ENCODE measurements at regions not wholly inside any gene's neighbourhood (a gene's known extent, or its start where the extent isn't known, plus 50 kb on each side); places are given as distances from the start of the nearest gene placed in this dataset.

DNA sequence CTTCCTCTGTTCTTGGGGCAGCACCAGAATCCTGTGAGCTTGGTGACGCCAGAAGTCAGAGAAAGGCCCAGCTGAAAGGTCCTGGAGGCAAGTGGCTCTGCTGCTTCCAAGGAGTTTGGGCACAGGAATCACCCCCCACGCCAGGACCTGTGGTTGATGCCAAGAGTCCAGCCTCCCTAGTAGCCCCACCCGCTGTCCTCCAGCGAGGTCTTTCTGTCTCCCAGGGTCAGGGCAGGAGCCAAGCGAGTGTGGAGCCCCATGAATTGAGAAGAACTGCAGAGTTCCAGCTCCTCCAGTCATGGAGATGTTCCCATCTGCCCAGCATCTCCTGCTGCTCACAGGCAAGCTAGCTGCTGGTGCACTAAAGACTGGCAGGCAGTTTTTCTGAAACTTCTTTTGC, 631.7 kb upstream of the MGMT start:
- DNase-seq (ENCODE audit: low read depth) = no peak
- TF ChIP-seq, protein P1, sequence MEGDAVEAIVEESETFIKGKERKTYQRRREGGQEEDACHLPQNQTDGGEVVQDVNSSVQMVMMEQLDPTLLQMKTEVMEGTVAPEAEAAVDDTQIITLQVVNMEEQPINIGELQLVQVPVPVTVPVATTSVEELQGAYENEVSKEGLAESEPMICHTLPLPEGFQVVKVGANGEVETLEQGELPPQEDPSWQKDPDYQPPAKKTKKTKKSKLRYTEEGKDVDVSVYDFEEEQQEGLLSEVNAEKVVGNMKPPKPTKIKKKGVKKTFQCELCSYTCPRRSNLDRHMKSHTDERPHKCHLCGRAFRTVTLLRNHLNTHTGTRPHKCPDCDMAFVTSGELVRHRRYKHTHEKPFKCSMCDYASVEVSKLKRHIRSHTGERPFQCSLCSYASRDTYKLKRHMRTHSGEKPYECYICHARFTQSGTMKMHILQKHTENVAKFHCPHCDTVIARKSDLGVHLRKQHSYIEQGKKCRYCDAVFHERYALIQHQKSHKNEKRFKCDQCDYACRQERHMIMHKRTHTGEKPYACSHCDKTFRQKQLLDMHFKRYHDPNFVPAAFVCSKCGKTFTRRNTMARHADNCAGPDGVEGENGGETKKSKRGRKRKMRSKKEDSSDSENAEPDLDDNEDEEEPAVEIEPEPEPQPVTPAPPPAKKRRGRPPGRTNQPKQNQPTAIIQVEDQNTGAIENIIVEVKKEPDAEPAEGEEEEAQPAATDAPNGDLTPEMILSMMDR (IDR thresholded peaks at IDR 0.05; ENCODE audit: low read length, missing control alignments) = no peak
- no peak overlapping the region for H3K4me3 ChIP-seq (replicated peaks; ENCODE audit: low read depth, low read length)

GRCh38 chr10:128837478-128837877, 629.6 kb upstream of the MGMT start:
- no peak overlapping the region for H3K4me3 ChIP-seq (replicated peaks; ENCODE audit: low read depth, low read length)
- no peak for DNase-seq (ENCODE audit: low read depth)
- TF ChIP-seq, protein P1 (IDR thresholded peaks at IDR 0.05; ENCODE audit: low read length, missing control alignments) = no peak

DNA sequence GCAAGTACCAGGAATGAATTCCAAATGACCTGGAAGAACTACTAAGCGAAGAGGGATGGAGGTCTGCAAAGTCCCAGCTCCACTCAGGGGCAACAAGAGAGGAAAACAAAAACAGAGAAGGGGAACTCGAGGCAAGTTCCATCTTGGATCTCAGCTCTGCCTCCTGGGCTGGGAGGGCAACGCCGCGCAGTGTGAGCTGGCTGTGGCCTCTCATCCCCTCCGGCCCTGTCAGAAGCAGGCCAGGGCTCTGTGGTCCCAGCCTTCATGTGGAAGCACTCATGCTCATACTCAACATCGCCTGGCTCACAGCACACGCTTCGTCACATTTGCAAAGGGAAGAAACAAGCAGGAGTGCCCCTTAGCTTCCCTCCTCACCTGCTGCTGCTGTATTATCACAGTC, 627.9 kb upstream of the MGMT start:
- no peak for DNase-seq (ENCODE audit: low read depth)
- TF ChIP-seq, protein P1 (IDR thresholded peaks at IDR 0.05; ENCODE audit: low read length, missing control alignments) = no peak
- no peak overlapping the region for H3K4me3 ChIP-seq (replicated peaks; ENCODE audit: low read depth, low read length)

DNA sequence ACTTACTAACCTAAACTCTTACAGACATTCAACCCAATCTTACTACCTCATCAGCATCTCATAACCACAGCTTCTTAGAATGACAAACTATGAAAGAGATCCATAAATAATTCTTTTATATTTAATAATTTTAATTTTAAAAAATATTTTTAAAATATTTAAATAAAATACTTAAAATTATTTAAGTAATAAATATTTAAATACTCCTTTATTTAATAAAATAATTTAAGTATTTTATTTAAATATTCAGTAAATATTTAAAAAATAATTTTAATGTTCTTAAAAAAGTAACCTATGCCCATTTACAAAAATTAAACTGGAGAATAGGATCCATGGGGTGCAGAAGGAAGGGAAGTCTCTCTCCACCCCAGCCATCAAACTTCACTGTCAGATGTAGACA, 627.3 kb upstream of the MGMT start:
- TF ChIP-seq, protein P1 (IDR thresholded peaks at IDR 0.05; ENCODE audit: low read length, missing control alignments) = no peak
- DNase-seq (ENCODE audit: low read depth) = no peak
- no peak overlapping the region for H3K4me3 ChIP-seq (replicated peaks; ENCODE audit: low read depth, low read length)

DNA sequence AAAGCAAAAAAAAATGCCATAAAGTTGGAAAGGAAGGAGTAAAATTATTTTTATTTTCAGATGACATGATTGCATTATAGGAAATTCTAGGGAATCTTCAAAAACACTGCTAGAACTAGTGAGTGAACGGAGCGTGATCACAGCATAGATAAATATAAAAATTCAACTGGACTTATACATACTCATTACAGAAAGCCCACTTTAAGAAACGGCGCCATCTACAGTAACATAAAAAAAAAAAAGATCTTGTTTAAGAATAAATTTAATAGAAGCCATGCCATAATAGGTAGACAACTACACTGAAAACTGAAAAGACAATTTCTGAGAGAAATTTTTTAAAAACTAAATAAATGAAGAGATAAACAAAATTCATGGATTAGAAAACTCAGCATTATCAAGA, 623.1 kb upstream of the MGMT start:
- DNase-seq (ENCODE audit: low read depth) = no peak
- H3K4me3 ChIP-seq (replicated peaks; ENCODE audit: low read depth, low read length) = no peak overlapping the region
- TF ChIP-seq, protein P1 (IDR thresholded peaks at IDR 0.05; ENCODE audit: low read length, missing control alignments) = no peak

DNA sequence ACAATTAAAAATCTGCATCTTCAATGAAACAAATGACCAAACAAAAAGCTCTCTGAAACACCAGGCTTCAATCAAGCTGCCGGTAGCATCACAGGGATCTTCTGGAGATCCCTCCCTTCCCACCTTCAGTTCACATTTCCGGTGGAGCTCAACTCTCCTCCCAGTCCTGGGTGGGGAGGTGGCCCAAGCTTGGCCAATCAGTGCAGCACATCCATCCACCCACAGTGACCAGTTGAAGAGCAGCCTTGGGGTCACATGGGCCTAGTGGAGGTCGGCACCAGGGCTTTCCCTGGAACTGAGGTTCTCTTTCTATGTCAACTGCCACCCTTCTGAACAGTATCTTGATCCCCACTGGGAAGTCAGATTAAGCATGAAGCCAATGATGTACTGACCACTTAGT, 620.1 kb upstream of the MGMT start:
- TF ChIP-seq, protein P1 (IDR thresholded peaks at IDR 0.05; ENCODE audit: low read length, missing control alignments) = no peak
- no peak overlapping the region for H3K4me3 ChIP-seq (replicated peaks; ENCODE audit: low read depth, low read length)
- no peak for DNase-seq (ENCODE audit: low read depth)

DNA sequence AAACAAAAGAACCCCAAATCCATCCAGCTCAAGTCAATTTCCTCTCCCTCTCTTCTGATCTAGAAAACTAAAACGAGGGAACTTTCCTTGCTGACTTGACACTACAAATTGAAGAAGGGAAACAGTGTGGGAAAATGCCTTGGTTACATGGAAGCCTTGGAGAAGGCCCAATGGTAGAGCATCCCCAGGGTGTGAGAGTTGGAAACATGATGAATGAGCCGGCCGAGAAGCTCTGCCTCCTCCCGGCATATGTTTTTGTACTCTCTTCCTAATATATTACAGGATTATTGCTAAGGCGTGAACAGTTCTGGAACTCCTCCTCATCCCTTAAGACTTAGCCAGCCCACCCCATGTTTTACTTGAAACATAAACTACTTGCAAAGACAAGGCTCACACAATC, 618.2 kb upstream of the MGMT start:
- no peak for DNase-seq (ENCODE audit: low read depth)
- TF ChIP-seq, protein P1 (IDR thresholded peaks at IDR 0.05; ENCODE audit: low read length, missing control alignments) = no peak
- no peak overlapping the region for H3K4me3 ChIP-seq (replicated peaks; ENCODE audit: low read depth, low read length)

Measured in fibroblast of pulmonary artery (primary cell).